HG02571 (cell line): ENCODE measurements at regions not wholly inside any gene's neighbourhood (a gene's known extent, or its start where the extent isn't known, plus 50 kb on each side); places are given as distances from the start of the nearest gene placed in this dataset.

Experiments
- ATAC-seq: cut with Tn5 transposase; IDR thresholded peaks from one replicate; pipeline ENCODE4 v1.9.1; 2021; ENCODE audit warnings: mild to moderate bottlenecking, moderate library complexity; ENCODE audit not compliant: unreplicated experiment

DNA sequence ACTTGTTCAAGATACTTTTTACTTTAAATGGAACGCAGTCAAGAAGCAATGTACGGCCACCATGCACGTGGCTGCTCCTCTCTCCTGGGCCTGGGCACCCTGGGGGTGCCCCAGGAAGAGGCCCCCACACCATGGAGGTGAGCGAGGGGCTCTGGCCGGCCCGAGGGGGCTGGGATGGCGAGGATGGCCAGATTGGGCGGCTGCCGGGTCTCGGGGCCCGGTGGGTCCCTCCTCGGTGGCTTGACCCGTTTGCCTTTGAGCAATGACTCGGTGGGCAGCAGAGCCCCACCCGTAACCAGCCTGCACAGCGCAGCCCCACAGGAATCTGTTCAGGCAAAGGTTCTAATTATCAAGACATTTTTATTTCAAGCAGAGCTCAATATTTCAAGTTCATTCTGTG, 167.4 kb downstream of the BRD1 start:
- no peak for ATAC-seq

DNA sequence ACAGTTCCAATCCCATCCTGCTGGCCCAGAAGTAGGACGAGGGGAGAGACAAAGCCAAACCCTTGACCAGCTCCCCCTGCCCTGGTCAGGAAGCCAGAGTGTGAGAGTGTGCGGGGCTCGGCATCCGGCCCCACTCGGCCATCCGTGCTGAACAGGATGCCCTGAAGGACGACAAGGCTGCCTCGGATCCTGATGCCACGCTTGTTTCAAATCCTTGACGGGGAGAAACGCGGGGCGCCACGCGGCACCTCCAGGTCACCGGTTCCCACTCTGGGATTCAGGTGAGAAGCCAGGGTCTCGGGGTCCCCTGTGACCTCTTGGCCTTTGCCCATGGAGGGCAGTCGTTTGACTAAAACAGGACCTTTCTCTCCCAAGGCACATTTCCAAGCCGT, 167.8 kb downstream of the BRD1 start:
- ATAC-seq, result no peak

DNA sequence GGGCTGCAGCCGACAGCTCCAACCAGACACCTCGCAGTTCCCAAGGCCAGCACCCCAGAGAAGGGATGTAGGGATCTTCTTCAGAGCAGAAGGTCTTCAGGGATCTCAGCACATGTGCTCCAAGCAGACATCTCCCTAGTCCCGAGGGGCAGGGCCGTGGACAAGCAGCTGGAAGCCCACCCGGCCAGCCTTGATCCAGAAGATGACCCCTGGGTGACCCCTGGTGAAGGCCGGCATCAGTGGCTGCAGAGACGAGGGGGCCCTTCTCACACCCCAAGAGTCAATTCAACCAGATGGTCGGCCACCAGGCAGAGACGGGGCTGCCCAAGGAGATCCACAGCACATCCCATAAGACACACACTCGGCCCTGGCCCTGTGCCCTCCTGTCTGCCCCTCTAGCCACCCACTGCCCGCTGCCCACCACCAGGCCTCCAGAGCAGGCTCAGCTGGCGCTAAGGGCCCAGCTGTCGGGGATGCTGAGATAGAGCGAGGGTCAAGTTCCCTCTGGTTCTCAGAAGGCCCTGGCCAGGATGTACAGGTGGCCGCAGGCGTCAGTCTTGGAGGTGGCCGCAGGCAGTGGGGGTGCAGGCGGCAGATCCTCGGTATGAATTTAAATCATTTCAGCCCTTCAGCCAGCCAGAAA, 168.3 kb downstream of the BRD1 start:
- ATAC-seq, result no peak

DNA sequence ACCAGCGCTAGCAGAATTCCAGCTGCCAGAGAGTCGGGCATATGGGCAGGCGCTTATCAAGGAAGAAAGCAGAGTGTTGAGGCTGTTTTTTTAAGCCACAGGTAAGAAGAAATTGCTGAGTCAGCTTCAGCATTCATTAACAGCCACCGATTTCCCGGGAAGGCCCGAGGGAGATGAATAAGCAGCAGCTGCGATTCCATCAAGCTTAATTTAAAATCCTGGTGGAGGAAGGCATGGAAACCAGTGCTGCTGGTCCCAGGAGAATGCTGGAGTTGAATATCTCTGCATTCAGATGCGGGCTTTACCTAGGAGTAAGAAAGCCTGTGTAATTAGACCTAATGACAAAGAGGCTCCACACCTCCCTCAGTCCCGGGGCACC, 168.8 kb downstream of the BRD1 start:
- no peak for ATAC-seq

DNA sequence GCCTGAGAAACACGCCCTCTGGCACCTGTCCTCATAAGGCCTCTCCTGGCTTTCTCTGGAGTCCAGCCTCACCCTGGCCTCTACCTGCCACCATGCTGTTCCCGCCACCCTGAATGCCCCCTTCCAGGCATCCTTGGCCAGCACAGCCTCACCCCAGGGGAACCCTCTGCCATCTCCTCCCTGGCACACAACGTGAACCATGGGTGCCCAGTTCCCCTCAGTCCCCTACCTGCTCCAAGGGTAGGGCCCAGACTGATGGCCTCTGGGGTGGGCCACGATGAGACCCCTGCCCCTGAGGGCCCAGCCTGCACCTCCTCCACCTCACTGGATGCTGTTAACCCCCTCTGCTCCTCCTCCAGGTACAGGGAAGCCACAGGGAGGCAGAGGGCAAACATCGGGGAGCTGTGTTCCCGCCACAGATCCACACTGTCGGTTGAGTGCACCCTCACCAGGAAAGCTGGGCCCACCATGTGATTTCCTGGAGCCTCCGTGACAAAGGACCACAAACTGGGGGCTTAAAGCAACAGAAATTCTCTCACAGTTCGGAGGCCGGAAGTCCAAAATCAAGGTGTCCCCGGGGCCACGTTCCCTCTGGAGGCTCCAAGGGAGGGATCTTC, 169.6 kb downstream of the BRD1 start:
- ATAC-seq, result no peak

DNA sequence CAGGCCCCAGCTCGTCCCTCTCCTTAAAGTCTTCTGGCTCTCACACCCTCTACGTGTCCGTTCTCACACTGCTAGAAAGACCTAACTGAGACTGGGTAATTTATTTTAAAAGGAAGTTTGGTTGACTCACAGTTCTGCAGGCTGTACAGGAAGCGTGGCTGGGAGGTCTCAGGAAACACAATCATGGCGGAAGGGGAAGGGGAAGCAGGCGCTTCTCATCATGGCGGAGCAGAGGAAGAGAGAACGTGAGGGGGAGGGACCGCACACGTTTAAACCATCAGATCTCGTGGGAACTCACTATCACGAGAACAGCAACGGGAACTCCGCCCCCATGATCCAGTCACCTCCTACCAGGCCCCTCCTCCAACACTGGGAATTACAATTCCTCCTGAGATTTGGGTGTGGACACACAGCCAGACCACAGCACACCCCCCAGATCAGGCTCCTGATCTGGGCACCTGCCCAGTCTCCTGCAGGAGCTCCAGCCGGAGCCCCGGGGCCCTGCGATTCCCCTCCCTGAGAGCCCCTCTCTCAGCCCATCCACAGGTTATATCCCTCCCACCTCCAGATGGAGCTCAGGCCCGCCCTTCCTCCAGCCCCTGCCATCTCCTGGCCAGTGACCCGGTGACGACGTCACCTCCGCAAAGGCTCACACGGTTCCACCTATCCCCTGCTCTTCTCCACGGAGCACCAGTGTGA, 170.2 kb downstream of the BRD1 start:
- peak; percentile 46 for ATAC-seq

DNA sequence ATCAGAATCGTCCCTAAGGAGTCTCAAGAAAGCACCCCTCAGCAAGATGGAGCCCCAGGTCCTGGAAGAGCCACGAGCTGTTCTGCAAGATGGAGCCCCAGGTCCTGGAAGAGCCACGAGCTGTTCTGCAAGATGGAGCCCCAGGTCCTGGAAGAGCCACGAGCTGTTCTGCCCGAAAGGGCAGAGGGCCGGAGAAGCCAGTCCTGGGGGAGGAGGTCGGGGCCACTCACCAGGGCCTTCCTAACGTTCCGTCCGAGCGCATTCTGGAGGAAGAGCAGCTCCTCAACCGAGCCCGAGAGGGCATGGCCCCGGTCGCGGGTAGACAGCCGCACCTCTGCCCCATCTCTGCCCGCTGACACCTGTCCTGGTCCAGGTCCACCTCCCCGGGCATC, 170.8 kb downstream of the BRD1 start:
- ATAC-seq, result peak; percentile 21

DNA sequence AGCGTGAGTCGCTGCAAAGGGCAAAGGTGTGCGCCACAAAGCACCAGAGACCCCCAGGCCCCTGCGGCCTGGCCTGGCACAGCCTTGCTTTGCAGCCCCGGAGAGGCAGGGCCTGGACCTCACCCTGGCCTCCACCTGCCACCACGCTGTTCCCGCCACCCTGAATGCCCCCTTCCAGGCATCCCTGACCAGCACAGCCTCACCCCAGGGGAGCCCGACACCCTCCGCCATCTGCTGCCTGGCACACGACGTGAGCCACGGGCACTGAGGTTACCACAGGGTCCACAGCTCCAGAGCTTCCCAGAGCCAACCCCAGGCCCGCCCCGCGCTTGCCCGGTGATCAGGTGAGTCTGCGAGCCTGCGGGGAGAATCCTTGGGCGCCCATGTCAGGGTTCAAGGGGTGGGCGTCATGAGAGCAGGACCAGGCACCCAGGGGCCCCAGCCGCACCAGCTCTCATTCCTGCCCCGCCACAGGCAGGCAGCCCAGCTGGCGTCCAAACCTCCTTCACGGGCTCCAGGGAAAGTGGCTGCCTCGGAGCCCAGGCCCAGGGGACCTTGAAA, 171.3 kb downstream of the BRD1 start:
- no peak for ATAC-seq

DNA sequence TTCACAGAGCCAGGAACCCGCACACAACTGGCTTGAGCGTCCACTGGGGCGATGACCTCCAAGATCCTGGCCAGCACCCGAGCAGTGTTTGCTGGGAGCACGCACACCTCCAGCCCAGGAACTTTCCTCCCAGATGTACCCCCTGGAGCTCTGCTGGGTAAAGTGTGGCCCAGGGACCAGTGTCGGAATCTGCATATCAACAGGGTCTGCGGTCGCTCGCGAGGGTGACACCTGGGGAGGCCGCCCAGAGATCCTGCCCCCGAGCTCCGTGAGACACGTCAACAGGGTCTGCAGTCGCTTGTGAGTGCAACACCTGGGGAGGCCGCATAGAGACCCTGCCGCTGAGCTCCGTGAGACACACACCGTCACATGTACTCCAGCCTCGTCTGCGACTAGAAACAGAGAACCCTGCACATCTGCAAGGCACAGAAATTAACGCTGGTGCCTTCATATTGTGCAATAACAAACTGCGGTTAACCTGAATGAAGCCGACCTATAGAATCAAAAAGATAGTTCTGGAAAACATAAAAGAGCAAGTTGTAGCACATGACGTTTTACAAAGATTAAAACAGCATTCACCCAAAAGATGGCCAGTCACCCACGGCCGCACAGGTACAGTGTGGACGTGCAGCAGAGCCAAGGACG, 172.4 kb downstream of the BRD1 start:
- no peak for ATAC-seq

DNA sequence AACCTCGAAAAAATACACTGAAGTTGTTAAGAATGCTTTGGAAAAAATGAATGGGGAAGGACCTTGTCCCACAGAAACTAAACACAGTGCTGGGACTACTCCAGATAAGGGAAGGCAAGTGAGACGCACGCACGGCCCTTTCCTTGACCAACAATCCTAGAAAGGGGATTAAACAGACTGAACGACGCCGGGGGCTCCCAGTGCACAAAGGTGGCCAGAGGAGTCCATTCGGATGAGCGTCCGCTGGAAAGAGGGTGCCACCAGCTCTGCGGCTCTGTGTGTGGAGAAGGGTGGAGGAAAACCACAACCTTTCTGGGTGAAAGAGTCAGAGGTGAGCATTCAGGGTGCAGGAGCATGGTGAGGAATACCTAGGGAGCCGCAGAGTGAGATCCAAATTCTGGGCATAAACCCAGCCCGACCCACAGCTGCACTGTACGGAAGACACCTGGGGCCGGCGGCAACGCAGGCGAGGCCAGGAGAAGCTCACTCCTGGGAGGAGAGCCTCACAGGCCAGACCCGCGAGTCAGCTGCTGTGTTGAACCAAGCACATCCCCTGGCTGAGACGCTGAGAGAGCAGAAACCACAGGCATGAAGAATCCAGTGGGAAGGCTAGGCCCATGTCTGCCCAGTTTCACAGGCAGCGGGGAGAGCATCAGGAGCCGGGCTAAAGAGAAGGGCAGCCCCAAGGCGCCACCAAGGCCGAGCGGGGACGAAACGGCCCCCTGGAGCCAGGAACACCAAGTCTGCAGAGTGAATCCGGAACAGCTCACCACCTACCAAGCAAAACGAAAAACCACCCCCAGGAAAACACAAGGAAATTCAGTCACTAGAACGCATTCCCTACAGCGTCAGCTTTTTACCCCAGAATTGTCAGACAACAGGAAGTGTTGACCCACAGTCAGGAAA, 177.1 kb downstream of the BRD1 start:
- ATAC-seq, result no peak

DNA sequence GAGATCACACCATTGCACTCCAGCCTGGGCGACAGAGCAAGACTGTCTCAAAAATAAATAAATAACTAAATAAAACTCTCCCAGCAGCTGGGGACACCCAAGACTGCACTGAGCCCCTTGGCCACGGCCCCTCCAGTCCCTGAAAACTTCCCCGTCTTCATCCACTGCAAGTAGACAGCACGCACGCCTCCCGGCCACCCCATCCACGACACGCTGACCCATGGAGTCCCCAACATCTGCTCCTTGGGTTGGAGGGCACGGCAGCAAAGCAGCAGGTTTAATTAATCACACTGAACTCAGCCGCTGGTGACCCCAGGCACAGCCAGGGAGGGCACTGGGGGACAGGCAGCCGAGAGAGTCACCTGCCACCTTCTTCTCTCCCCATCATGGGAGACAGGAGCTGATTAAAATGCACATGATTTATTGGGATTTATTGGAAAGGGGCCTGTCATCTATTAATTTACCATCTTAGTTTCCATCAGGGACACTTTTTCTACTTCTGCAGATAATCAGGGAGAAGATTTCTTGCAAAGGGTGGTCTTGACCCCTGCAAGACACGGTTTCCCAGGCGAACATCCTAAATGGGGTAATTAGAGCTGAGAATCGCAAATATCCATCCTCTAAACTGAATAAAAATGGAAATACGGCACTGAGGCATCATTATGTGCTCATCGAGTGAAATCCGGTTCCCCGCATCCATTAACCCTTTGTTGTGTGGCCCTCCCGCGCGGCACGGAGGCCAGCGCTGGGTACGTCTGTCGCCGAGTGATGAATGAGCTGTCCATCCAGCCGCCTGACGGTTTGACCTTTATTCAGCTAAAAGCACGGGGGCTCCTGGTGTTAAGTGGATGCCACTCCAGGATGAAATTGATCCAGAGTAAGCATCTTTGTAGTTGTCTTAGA, 178.3 kb downstream of the BRD1 start:
- ATAC-seq, result no peak

DNA sequence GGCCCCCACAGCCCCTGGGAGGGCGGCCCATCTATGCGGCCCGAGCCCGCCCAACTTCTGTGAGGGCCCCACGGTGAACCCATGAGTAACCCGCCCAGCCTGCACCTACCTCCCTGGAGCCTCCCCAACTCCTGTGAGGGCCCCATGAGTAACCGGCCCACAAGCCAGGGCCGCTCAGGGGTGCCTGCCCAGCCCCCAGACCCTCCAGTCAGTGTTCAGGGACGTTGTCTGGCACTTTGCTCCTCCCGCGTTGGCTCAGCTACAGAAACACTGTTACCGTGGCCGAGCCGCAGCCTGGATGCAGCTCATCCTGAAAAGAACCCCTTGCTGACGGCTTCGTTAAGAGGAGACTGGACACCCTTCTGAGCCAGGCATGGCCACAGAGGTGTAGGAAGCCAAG, 179.6 kb downstream of the BRD1 start:
- ATAC-seq, result no peak

DNA sequence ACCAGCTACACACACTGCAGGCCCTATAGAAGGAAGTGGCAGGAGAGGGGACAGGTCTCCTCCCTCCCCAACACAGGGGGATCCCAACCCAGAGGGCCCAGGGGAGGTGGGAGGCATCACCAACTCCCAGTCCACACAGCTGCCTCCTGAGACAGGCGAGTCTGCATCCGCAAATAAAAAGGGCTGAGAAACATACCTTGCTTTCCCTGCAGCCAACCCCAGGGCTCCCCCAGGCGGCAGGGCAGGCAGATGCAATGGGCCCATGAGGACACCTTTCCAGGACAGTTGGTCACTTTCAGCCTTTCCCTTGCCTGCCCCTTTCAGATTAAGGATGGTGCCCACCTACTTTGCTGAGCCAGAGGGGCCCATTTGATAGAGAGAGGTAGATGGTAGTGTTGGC, 180.0 kb downstream of the BRD1 start:
- no peak for ATAC-seq

DNA sequence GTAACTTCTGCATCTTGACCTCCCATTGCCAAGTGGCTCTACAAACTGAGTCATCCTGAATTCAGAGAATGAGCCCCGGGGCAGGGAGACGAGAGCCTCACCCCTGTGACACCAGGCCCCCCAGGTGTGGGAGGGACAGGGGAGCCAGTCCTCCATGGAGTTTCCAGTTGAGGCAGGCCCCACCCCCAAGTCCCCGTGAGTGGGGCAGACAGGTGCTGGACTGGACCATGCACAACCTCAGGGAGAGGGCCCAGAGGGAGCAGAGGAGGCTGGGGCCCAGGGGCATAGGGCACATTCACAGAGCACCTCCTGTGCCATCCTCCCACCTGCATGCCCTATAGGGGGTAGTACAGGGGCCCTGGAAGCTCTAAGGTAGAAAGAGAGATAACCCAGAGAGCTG, 180.8 kb downstream of the BRD1 start:
- no peak for ATAC-seq

DNA sequence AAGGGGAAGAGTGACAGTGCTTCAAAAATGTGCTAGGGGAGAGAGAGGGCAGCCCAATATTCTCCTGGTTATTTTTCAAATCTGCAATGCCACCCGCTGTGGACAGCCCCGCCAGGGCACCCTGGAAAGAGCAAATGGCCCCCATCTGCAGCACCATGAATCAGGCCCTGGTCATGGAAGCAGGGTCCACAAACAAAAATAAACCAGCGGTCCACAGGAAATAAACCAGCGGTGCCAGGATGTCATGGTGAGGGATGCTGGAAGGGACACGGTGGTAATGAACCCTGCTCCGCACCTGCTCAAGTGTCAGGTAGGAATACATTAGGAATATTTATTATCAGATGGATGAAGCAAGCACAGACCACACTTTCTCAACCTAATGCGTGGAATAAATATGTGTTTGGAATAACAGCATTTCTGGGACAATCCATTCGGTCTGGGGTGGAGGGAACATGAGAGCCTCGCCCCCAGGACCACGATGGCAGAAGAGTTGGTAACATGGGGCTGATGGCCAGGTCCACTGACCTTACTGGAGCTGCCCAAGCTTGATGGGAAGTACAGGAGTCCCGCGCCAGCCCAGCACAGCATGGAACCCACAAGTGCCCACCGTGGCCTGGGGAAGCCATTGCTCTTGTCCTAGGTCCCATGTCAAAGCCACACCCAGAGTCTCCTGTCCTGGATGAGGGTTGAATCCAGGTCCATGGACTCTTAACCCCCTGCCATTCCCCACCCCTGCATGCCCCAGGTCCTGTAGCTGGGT, 181.7 kb downstream of the BRD1 start:
- no peak for ATAC-seq

DNA sequence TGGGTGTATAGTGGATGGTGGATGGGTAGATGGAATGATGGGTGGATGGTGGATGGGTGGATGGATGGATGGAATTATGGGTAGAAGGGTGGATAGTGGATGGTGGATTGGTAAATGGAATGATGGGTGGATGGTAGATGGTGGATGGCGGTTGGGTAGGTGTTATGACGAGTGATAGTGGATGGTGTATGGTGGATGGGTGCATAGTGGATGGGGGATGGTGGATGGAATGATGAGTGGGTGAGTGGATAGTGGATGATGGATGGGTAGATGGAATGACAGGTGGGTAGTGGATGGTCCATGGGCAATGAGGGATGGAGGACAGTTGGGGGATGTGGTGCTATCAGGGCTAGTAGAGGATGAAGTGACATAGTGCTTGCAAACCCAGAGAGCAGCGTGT, 182.4 kb downstream of the BRD1 start:
- ATAC-seq, result no peak

DNA sequence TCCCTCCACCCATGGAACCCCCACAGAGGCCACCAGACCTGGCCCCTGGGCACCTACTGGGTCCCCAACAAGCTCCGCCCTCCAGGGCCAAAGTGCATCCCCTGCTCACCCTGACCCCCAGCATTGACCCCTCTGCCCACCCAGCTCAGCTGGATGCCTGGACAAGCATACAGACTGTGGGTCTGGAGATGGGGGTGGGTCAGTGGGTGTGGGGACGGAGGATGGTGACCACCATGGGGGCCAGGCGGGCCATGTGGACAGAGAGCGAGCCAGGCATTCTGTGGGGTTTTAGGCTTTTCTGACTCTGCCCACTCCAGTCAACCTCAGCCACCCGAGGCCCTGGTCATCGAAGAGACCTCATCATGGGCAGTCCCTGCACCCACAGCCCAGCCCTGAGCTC, 183.7 kb downstream of the BRD1 start:
- no peak for ATAC-seq

DNA sequence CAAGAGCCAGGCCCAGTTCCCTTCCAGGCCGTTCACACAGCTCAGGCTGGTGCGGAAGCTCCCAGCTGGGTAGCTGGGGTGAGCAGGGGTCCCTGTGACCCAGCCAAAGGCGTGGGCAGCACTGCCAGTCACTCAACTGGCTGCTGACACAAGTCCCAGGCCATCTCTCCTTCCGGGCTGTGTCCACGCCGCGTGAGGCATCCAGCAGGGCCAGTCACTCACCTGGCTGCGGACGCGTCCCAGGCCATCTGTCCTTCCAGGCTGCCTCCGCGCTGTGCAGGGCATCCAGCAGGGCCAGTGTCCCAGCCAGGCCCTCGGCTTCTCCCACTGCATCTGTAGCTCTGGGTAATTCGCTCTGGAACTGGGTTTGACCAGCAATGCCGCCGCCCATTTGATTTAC, 184.2 kb downstream of the BRD1 start:
- ATAC-seq, result no peak

DNA sequence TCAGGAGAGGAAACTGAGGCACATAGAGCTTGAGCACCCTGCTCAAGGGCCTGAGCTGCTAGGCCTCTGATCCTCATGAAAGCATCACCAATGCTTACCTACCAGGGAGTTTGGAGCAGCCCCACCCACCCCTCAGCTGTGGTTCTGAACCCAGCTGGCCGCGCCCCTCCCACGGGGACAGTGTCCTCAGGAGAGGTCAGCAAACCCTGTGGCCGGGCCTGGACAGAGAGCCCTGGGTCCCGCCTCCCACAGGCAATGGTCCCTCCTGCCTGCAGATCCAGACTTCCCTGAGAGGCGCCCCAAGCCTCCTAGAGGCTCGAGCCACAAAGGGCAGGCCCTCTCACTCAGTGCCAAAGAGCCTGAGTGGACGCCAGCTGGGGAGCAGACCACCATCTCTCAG, 184.9 kb downstream of the BRD1 start:
- no peak for ATAC-seq
